ENCODE measurements at regions not wholly inside any gene's neighbourhood (a gene's known extent, or its start where the extent isn't known, plus 50 kb on each side); places are given as distances from the start of the nearest gene placed in this dataset.

- Histone ChIP-seq H3K27ac (ENCODE audit: low read depth, low read length) (no peak overlapping the region), H3K4me1 (ENCODE audit: insufficient read depth, low read length) (no peaks in the 10 kb centered on the region), H3K27me3 (ENCODE audit: insufficient read depth, low read length, poor library complexity, severe bottlenecking) (no peaks in the 10 kb centered on the region), H3K4me3 (ENCODE audit: low read length) (no peak overlapping the region), H3K9me3 (ENCODE audit: low read length) (no peaks in the 10 kb centered on the region), H3K36me3 (ENCODE audit: insufficient read depth, low read length) (no peaks in the 10 kb centered on the region)
- no peak overlapping the region for H3K4me3 Mint-ChIP-seq
- no peak for DNase-seq
- H3K9me3 Mint-ChIP-seq: peaks cover 0 to 3% (median 0%) of the 10 kb centered on the region in 5 donors
- H3K36me3 Mint-ChIP-seq: no peaks in the 10 kb centered on the region
- POLR2A ChIA-PET: no interaction called here
- CTCF ChIA-PET: no interaction called here
- H3K27ac Mint-ChIP-seq: no peak overlapping the region
- peaks cover 0 to 1% of the 10 kb centered on the region in 2 donors for H3K27me3 Mint-ChIP-seq
- H3K4me1 Mint-ChIP-seq: no peaks in the 10 kb centered on the region
Measured at GRCh38 chr5:33329891-33330290, 110.9 kb upstream of the TARS1 start.

DNA sequence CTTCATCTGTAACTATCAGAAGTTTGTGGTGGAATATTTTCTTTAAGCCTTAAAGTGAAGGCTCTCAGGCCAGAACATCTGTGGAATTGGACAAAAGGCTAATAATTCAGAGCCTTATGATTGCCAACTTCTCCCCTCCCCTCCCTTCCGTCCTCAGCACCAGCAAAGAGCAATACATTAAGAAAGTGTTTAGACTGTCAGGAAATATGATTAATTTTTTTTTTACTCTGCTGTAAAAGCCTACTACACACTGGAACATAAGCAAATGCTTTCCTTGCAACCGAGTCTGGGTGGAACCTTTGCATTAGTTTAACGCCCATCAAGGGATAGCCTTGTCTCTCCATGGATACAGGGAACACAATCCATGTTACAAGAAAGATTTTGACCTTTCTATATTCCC, 110.3 kb upstream of the TARS1 start:
- H3K27ac Mint-ChIP-seq: no peak overlapping the region
- H3K4me1 ChIP-seq (ENCODE audit: insufficient read depth, low read length): no peaks in the 10 kb centered on the region
- CTCF ChIA-PET: no interaction called here
- no peak overlapping the region for H3K4me3 Mint-ChIP-seq
- H3K27ac ChIP-seq (ENCODE audit: low read depth, low read length): no peak overlapping the region
- no peaks in the 10 kb centered on the region for H3K36me3 ChIP-seq (ENCODE audit: insufficient read depth, low read length)
- POLR2A ChIA-PET: no interaction called here
- peaks cover 0 to 3% (median 0%) of the 10 kb centered on the region in 5 donors for H3K9me3 Mint-ChIP-seq
- no peak for DNase-seq
- H3K36me3 Mint-ChIP-seq: no peaks in the 10 kb centered on the region
- no peak overlapping the region for H3K4me3 ChIP-seq (ENCODE audit: low read length)
- peaks cover 0 to 1% of the 10 kb centered on the region in 2 donors for H3K27me3 Mint-ChIP-seq
- H3K4me1 Mint-ChIP-seq: no peaks in the 10 kb centered on the region
- no peaks in the 10 kb centered on the region for H3K9me3 ChIP-seq (ENCODE audit: low read length)
- no peaks in the 10 kb centered on the region for H3K27me3 ChIP-seq (ENCODE audit: insufficient read depth, low read length, poor library complexity, severe bottlenecking)

DNA sequence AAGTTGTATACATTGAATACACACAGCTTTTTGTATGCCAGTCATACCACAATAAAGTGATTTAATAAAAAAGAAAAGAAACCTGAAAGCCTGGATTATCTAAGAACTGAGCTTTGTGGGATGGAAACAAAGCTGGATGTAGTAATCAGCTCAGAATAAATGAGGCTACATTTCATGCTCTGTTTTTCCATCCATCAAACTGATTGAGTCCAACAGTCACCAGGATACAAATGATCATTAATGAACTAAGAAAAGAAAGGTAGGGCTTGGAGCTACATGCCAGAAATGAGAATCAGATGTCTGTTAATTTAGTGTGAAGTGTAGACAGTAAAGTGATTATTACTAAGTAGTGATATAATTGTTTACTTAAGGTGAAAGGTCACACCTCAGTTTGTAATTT, 109.8 kb upstream of the TARS1 start:
- H3K27ac Mint-ChIP-seq: no peak overlapping the region
- Histone ChIP-seq H3K9me3 (ENCODE audit: low read length) (no peaks in the 10 kb centered on the region), H3K4me3 (ENCODE audit: low read length) (no peak overlapping the region), H3K36me3 (ENCODE audit: insufficient read depth, low read length) (no peaks in the 10 kb centered on the region), H3K27ac (ENCODE audit: low read depth, low read length) (no peak overlapping the region), H3K4me1 (ENCODE audit: insufficient read depth, low read length) (no peaks in the 10 kb centered on the region), H3K27me3 (ENCODE audit: insufficient read depth, low read length, poor library complexity, severe bottlenecking) (no peaks in the 10 kb centered on the region)
- H3K4me3 Mint-ChIP-seq: no peak overlapping the region
- H3K27me3 Mint-ChIP-seq: peaks cover 0 to 1% of the 10 kb centered on the region in 2 donors
- peaks cover 0 to 3% (median 0%) of the 10 kb centered on the region in 5 donors for H3K9me3 Mint-ChIP-seq
- CTCF ChIA-PET: no interaction called here
- DNase-seq: no peak
- H3K4me1 Mint-ChIP-seq: no peaks in the 10 kb centered on the region
- no peaks in the 10 kb centered on the region for H3K36me3 Mint-ChIP-seq
- POLR2A ChIA-PET: no interaction called here

DNA sequence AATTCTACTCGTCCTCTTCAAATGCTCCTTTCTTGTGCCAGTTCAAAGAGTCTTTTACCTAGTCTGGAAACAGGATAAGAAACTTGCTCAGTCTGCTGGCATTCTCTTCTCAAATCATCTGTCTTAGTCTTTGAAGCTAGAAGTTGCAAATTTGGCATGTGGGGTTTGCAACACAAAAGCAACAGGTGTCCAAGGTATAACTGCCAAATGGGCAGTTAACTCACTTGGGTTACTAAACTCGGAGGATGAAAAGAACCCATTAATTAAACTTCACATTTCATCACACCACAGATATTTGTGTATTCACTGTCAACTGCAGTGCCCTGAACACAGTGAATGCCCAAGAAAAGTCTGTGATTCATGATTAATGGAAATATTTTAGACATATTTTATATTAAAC, 108.0 kb upstream of the TARS1 start:
- no peak overlapping the region for H3K27ac Mint-ChIP-seq
- H3K36me3 Mint-ChIP-seq: no peaks in the 10 kb centered on the region
- Histone ChIP-seq H3K4me1 (ENCODE audit: insufficient read depth, low read length) (no peaks in the 10 kb centered on the region), H3K9me3 (ENCODE audit: low read length) (no peaks in the 10 kb centered on the region), H3K27me3 (ENCODE audit: insufficient read depth, low read length, poor library complexity, severe bottlenecking) (no peaks in the 10 kb centered on the region), H3K27ac (ENCODE audit: low read depth, low read length) (no peak overlapping the region), H3K36me3 (ENCODE audit: insufficient read depth, low read length) (no peaks in the 10 kb centered on the region), H3K4me3 (ENCODE audit: low read length) (no peak overlapping the region)
- POLR2A ChIA-PET: no interaction called here
- no peaks in the 10 kb centered on the region for H3K4me1 Mint-ChIP-seq
- peaks cover 0 to 1% of the 10 kb centered on the region in 2 donors for H3K27me3 Mint-ChIP-seq
- CTCF ChIA-PET: no interaction called here
- H3K9me3 Mint-ChIP-seq: no peaks in the 10 kb centered on the region
- H3K4me3 Mint-ChIP-seq: no peak overlapping the region
- no peak for DNase-seq

DNA sequence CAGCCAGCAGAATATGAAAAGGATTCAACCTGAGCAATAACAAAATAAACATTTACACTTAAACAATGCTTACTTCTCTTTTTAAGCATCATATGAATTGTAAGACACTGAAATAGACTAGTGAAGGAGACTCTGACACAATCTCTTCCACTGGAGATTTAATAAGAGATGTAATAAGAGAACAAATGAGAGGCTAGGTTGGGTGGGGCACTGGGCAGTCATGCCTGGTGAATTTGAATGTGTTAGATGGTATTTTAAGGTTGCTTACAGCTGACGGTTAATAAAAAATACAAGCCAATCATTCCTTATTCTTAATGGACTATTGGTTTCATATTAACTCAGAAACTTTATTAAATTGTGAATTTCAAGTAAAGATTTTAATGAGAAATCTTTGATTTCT, 105.9 kb upstream of the TARS1 start:
- CTCF ChIA-PET: no interaction called here
- H3K36me3 ChIP-seq (ENCODE audit: insufficient read depth, low read length): no peaks in the 10 kb centered on the region
- Mint-ChIP-seq H3K27ac (no peak overlapping the region), H3K4me1 (no peaks in the 10 kb centered on the region), H3K36me3 (no peaks in the 10 kb centered on the region), H3K9me3 (peaks cover 0 to 3% (median 0%) of the 10 kb centered on the region in 5 donors), H3K27me3 (peaks cover 0 to 1% of the 10 kb centered on the region in 2 donors), H3K4me3 (no peak overlapping the region)
- no peak for DNase-seq
- H3K9me3 ChIP-seq (ENCODE audit: low read length): no peaks in the 10 kb centered on the region
- POLR2A ChIA-PET: no interaction called here
- no peaks in the 10 kb centered on the region for H3K4me1 ChIP-seq (ENCODE audit: insufficient read depth, low read length)
- no peak overlapping the region for H3K27ac ChIP-seq (ENCODE audit: low read depth, low read length)
- H3K4me3 ChIP-seq (ENCODE audit: low read length): no peak overlapping the region
- no peaks in the 10 kb centered on the region for H3K27me3 ChIP-seq (ENCODE audit: insufficient read depth, low read length, poor library complexity, severe bottlenecking)

GRCh38 chr5:33336891-33337636, 103.7 kb upstream of the TARS1 start:
- no peaks in the 10 kb centered on the region for H3K9me3 ChIP-seq (ENCODE audit: low read length)
- H3K4me1 Mint-ChIP-seq: no peaks in the 10 kb centered on the region
- no peak for DNase-seq
- peaks cover 0 to 7% (median 2%) of the 10 kb centered on the region in 5 donors for H3K9me3 Mint-ChIP-seq
- H3K27me3 ChIP-seq (ENCODE audit: insufficient read depth, low read length, poor library complexity, severe bottlenecking): no peaks in the 10 kb centered on the region
- no peaks in the 10 kb centered on the region for H3K4me1 ChIP-seq (ENCODE audit: insufficient read depth, low read length)
- no peak overlapping the region for H3K27ac Mint-ChIP-seq
- POLR2A ChIA-PET: no interaction called here
- no peak overlapping the region for H3K4me3 ChIP-seq (ENCODE audit: low read length)
- no peak overlapping the region for H3K27ac ChIP-seq (ENCODE audit: low read depth, low read length)
- H3K36me3 Mint-ChIP-seq: no peaks in the 10 kb centered on the region
- peaks cover 0 to 1% of the 10 kb centered on the region in 2 donors for H3K27me3 Mint-ChIP-seq
- CTCF ChIA-PET: no interaction called here
- H3K4me3 Mint-ChIP-seq: no peak overlapping the region
- no peaks in the 10 kb centered on the region for H3K36me3 ChIP-seq (ENCODE audit: insufficient read depth, low read length)

DNA sequence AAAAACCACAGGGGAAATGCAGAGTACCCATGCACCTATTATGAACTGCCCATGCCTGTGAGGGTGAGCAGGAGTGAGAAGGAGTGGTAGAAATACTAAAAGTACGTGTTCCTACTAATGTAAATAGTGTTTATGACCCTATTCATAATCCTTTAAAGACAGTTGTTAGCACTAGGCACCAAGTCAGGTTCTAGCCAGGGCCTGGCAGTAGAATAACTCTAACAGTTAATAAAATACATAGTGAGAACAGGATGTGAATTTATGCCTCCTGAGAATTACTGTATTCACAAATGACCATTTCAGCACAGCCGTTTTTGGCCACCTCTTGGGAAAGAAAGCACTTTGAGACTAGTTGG, 103.2 kb upstream of the TARS1 start:
- no peaks in the 10 kb centered on the region for H3K36me3 ChIP-seq (ENCODE audit: insufficient read depth, low read length)
- CTCF ChIA-PET: no interaction called here
- Mint-ChIP-seq H3K27me3 (peaks cover 0 to 2% of the 10 kb centered on the region in 2 donors), H3K9me3 (peaks cover 0 to 9% (median 2%) of the 10 kb centered on the region in 5 donors), H3K36me3 (no peaks in the 10 kb centered on the region), H3K4me1 (no peaks in the 10 kb centered on the region), H3K27ac (no peak overlapping the region), H3K4me3 (no peak overlapping the region)
- H3K4me3 ChIP-seq (ENCODE audit: low read length): no peak overlapping the region
- no peaks in the 10 kb centered on the region for H3K9me3 ChIP-seq (ENCODE audit: low read length)
- no peaks in the 10 kb centered on the region for H3K27me3 ChIP-seq (ENCODE audit: insufficient read depth, low read length, poor library complexity, severe bottlenecking)
- POLR2A ChIA-PET: no interaction called here
- no peak for DNase-seq
- no peaks in the 10 kb centered on the region for H3K4me1 ChIP-seq (ENCODE audit: insufficient read depth, low read length)
- H3K27ac ChIP-seq (ENCODE audit: low read depth, low read length): no peak overlapping the region

DNA sequence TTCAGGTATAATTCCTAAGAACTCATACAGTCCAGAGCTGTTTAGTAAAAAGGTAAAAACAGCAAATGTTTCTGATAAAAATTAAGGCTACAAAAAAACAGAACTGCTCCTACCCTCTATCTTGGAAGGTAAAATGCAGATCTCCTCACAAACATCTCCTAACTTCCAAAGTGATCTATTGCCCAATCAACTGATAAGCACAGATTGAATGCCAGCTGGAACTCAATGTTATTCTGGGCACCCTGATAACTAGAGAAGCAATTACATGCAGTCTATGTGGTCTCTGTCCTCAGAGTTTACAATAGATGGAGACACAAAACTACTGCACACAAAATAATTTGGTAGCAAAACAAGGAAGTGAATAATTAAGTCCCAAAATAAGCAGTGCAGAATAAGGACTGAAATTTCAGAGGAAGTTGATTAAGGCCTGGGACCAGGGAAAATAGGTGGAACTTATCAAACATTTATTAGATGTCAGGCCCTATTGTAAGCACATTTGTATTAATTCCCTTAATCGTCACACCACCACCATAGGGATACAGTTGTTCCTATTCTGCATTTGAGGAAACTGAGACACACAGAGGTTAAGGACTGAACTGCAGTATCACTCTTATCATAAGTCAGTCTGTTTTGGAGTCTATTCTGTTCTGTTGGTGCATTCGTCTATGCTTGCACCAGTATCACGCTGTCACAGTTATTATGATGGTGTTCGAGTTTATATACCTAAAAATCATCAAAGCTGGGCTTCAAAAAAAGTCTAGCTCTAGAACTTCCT, 102.2 kb upstream of the TARS1 start:
- POLR2A ChIA-PET: no interaction called here
- Histone ChIP-seq H3K4me1 (ENCODE audit: insufficient read depth, low read length) (no peaks in the 10 kb centered on the region), H3K9me3 (ENCODE audit: low read length) (no peaks in the 10 kb centered on the region), H3K27me3 (ENCODE audit: insufficient read depth, low read length, poor library complexity, severe bottlenecking) (no peaks in the 10 kb centered on the region), H3K36me3 (ENCODE audit: insufficient read depth, low read length) (no peaks in the 10 kb centered on the region), H3K27ac (ENCODE audit: low read depth, low read length) (no peak overlapping the region), H3K4me3 (ENCODE audit: low read length) (no peak overlapping the region)
- DNase-seq: no peak
- CTCF ChIA-PET: no interaction called here
- no peaks in the 10 kb centered on the region for H3K4me1 Mint-ChIP-seq
- no peak overlapping the region for H3K27ac Mint-ChIP-seq
- no peaks in the 10 kb centered on the region for H3K36me3 Mint-ChIP-seq
- peaks cover 0 to 9% (median 2%) of the 10 kb centered on the region in 5 donors for H3K9me3 Mint-ChIP-seq
- H3K27me3 Mint-ChIP-seq: peaks cover 0 to 2% of the 10 kb centered on the region in 2 donors
- no peak overlapping the region for H3K4me3 Mint-ChIP-seq
